CD4-positive, CD25-positive, alpha-beta regulatory T cell (primary cell): ENCODE measurements at regions not wholly inside any gene's neighbourhood (a gene's known extent, or its start where the extent isn't known, plus 50 kb on each side); places are given as distances from the start of the nearest gene placed in this dataset.

ENCODE experiments used
- ATAC-seq, 2 donors: fragments of 150-1000 bp; cut with Tn5 transposase; one replicate each; pipeline ENCODE4 v1.10.0; 2021; ENCODE audit warnings: low read depth in 2 of 2, moderate number of reproducible peaks in 2 of 2, moderate library complexity in 1 of 2
- DNase-seq, 3 donors: peaks; one replicate each; pipeline versions ENCODE4 v3.0.0 to v3.0.0-alpha.2; 2012 to 2022; ENCODE audit warnings: mixed read lengths in 1 of 3
- H3K27ac ChIP-seq: one replicate; pipeline ENCODE4 v1.7.0; 2013; ENCODE audit warnings: mild to moderate bottlenecking, low read length; ENCODE audit not compliant: insufficient read depth, poor library complexity, severe bottlenecking
- H3K27me3 ChIP-seq: one replicate; pipeline ENCODE4 v1.7.0; 2013; ENCODE audit warnings: low read length; ENCODE audit not compliant: control insufficient read depth, insufficient read depth
- H3K36me3 ChIP-seq: one replicate; pipeline ENCODE4 v1.7.0; 2013; ENCODE audit warnings: mild to moderate bottlenecking, low read length, moderate library complexity; ENCODE audit not compliant: control insufficient read depth, insufficient read depth
- H3K4me1 ChIP-seq: 2 replicates; pipeline ENCODE4 v1.7.0; 2013; ENCODE audit warnings: mild to moderate bottlenecking, low read length; ENCODE audit not compliant: insufficient read depth, control insufficient read depth, poor library complexity, severe bottlenecking
- H3K4me3 ChIP-seq: one replicate; pipeline ENCODE4 v1.7.0; 2013; ENCODE audit warnings: low read depth, mild to moderate bottlenecking, low read length, moderate library complexity
- H3K9me3 ChIP-seq, 2 experiments: 1 replicate in 1 of 2; 2 replicates in 1 of 2; pipeline ENCODE4 v1.7.0; 2013; ENCODE audit warnings: low read length in 2 of 2, mild to moderate bottlenecking in 1 of 2, moderate library complexity in 1 of 2; ENCODE audit not compliant: control insufficient read depth in 2 of 2
- H3K27ac Mint-ChIP-seq, 3 donors: one replicate each; pipeline ENCODE4 v1.8.0; 2020 to 2022; ENCODE audit warnings: mild to moderate bottlenecking in 3 of 3, mixed read lengths in 3 of 3, moderate library complexity in 2 of 3
- H3K27me3 Mint-ChIP-seq: one replicate; pipeline ENCODE4 v1.8.0; 2022; ENCODE audit warnings: mild to moderate bottlenecking, mixed read lengths
- H3K36me3 Mint-ChIP-seq: one replicate; pipeline ENCODE4 v1.8.0; 2020; ENCODE audit warnings: mixed read lengths
- H3K4me1 Mint-ChIP-seq, 4 donors: one replicate each; pipeline ENCODE4 v1.8.0; 2020 to 2022; ENCODE audit warnings: mixed read lengths in 4 of 4, mild to moderate bottlenecking in 1 of 4
- H3K4me3 Mint-ChIP-seq, 4 donors: one replicate each; pipeline ENCODE4 v1.8.0; 2020 to 2022; ENCODE audit warnings: mild to moderate bottlenecking in 4 of 4, mixed read lengths in 4 of 4, moderate library complexity in 3 of 4
- H3K9me3 Mint-ChIP-seq, 7 donors: one replicate each; pipeline ENCODE4 v1.8.0; 2020 to 2022; ENCODE audit warnings: mixed read lengths in 7 of 7, mild to moderate bottlenecking in 3 of 7, moderate library complexity in 2 of 7

DNA sequence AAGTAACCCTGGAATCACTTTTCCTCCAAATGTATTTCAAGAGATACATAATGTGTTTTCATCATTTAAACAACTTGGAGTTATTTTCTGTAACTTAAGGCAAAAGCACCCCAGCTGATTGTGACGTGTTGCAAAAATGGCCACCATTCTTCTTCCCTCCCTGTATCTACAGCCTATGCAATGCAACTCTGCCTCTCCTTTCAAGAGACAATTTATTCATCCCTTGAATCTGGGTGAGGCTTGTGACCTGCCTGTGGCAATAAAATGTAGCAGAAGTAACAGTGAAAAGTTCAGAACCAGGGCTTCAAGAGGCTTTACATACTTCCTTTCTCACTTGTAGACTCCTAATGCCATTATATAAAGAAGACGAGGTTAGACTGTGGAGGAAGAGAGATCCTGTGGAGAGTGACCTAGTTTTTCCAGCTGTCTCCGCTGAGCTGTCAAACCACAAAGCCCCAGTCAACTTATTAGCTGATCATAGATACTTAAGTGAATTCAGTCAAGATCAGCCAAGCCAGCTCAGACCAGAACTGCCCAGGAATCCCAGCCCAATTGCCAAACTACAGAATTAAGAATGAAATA, 81.0 kb upstream of the KLF3 start:
- no peaks in the 10 kb centered on the region for H3K9me3 ChIP-seq
- H3K27me3 ChIP-seq = peaks cover 5% of the 10 kb centered on the region
- Mint-ChIP-seq H3K4me1 (peaks cover 7 to 19% (median 12%) of the 10 kb centered on the region in 4 donors), H3K27me3 (peaks cover 46% of the 10 kb centered on the region), H3K9me3 (peaks cover 0 to 9% (median 3%) of the 10 kb centered on the region in 7 donors), H3K4me3 (no peak overlapping the region), H3K27ac (peak overlapping the region in 1 of 3 donors; percentile 50), H3K36me3 (peaks cover 2% of the 10 kb centered on the region)
- ATAC-seq (no peak), DNase-seq (peak in 1 of 3 donors; percentile 26)
- no peak overlapping the region for H3K4me3 ChIP-seq
- H3K36me3 ChIP-seq = no peaks in the 10 kb centered on the region
- peaks cover 8% of the 10 kb centered on the region for H3K4me1 ChIP-seq
- H3K27ac ChIP-seq = no peak overlapping the region

DNA sequence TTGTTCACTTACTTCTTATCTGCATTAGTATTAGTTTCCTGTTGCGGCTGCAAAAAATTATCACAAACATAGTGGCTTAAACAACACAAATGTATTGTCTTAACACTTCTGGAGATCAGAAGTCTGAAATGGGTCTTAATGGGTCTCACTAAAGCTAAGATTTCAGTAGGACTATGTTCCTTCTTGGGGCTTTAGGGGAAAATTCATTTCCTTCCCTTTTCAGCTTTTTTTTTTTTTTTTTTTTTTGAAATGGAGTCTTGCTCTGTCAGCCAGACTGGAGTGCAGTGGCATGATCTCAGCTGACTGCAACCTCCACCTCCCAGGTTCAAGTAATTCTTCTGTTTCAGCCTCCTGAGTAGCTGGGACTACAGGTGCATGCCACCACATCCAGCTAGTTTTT, 78.1 kb upstream of the KLF3 start:
- no peak overlapping the region for H3K4me3 Mint-ChIP-seq
- Histone ChIP-seq H3K36me3 (no peaks in the 10 kb centered on the region), H3K27me3 (peaks cover 2% of the 10 kb centered on the region), H3K27ac (no peak overlapping the region), H3K4me3 (no peak overlapping the region), H3K4me1 (peaks cover 8% of the 10 kb centered on the region), H3K9me3 (no peaks in the 10 kb centered on the region)
- peaks cover 0 to 10% (median 1%) of the 10 kb centered on the region in 7 donors for H3K9me3 Mint-ChIP-seq
- peaks cover 5% of the 10 kb centered on the region for H3K36me3 Mint-ChIP-seq
- peaks cover 7 to 19% (median 12%) of the 10 kb centered on the region in 4 donors for H3K4me1 Mint-ChIP-seq
- peaks cover 39% of the 10 kb centered on the region for H3K27me3 Mint-ChIP-seq
- DNase-seq (no peak), ATAC-seq (no peak)
- H3K27ac Mint-ChIP-seq = peak overlapping the region in 1 of 3 donors; percentile 82

DNA sequence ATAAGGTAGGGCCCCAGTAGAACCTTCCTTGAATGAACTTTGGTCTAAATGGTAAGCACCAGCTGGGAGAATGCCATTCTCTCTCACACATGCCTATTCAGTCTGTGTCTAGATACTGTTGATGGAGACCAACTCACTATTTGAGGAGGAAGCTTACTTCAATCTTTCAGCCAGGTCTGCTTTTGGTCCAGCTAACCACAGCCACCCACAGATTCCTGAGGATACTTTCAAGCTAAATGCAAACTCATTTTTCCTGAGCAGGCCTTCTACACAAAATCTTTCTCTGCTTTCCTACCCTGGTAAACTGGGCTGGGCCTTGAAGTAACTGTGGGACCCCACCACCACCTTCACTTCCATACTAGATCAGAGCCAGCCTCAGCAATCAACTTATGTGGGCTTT, 76.9 kb upstream of the KLF3 start:
- DNase-seq = no peak
- H3K4me3 Mint-ChIP-seq = no peak overlapping the region
- Histone ChIP-seq H3K4me1 (peaks cover 8% of the 10 kb centered on the region), H3K27me3 (peaks cover 2% of the 10 kb centered on the region), H3K9me3 (no peaks in the 10 kb centered on the region), H3K36me3 (no peaks in the 10 kb centered on the region), H3K4me3 (no peak overlapping the region), H3K27ac (no peak overlapping the region)
- H3K4me1 Mint-ChIP-seq = peaks cover 7 to 19% (median 11%) of the 10 kb centered on the region in 4 donors
- peaks cover 31% of the 10 kb centered on the region for H3K27me3 Mint-ChIP-seq
- ATAC-seq = no peak
- peaks cover 0 to 10% (median 3%) of the 10 kb centered on the region in 7 donors for H3K9me3 Mint-ChIP-seq
- peaks cover 5% of the 10 kb centered on the region for H3K36me3 Mint-ChIP-seq
- H3K27ac Mint-ChIP-seq = no peak overlapping the region

DNA sequence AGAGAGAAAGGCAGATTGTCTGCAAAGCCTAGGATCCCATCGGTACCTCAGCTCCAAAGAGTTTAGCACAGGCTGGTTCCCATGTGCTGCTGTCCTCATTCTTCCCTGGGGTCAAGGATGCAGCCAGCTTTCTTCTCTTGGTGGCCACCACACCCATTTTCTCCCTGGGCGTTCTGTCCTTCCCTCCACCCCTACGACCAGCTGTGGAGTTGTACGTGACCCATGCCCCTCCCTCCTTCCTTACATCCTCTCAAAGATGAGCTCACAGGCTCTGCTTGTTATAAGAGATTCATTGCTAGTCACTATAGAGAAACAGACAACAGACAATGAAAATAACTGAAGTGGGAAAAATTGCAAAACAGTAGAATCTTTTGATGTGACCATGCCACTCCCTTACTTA, 74.0 kb upstream of the KLF3 start:
- H3K27ac ChIP-seq = no peak overlapping the region
- Mint-ChIP-seq H3K27ac (no peak overlapping the region), H3K36me3 (peaks cover 5% of the 10 kb centered on the region), H3K27me3 (peaks cover 17% of the 10 kb centered on the region), H3K4me1 (peaks cover 0 to 7% (median 5%) of the 10 kb centered on the region in 4 donors), H3K9me3 (peaks cover 0 to 7% (median 1%) of the 10 kb centered on the region in 7 donors), H3K4me3 (no peak overlapping the region)
- no peaks in the 10 kb centered on the region for H3K9me3 ChIP-seq
- H3K4me1 ChIP-seq = no peaks in the 10 kb centered on the region
- ATAC-seq (no peak), DNase-seq (no peak)
- H3K4me3 ChIP-seq = no peak overlapping the region
- no peaks in the 10 kb centered on the region for H3K27me3 ChIP-seq
- H3K36me3 ChIP-seq = no peaks in the 10 kb centered on the region

DNA sequence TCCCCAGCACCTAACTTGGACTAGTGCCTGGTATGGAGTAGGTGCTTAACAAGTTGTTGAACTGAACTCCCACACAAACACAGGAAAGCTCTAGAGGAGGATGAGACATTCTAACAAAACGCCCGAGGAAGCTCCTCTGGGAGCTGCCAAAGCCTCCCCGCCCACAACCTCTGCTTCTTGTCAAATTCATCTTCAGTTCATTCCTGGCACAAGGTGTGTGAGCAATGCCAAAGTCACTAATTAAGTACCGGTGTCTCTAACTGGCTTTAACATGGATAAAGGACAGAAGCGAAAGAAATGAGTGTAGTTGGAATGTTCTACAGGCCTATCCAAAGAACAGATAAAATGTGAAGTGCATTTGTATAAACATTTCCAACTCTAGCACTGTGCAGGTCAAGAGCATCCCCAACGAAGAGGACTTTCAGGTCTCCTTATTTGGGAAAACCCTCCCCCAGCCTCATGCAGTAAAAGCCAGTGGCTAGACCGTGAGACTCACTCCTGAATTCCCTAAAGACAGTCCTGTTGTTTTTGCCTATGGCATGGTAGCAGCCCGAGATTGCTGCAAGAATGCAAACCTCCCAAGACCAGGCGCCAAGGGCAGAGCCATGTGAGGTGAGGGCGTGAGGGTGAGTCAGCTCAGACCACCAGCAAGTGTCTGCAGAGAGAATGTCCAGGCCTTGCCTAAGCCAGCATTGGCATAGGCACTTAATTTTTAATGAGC, 72.2 kb upstream of the KLF3 start:
- ATAC-seq (no peak), DNase-seq (no peak)
- no peaks in the 10 kb centered on the region for H3K27me3 ChIP-seq
- Mint-ChIP-seq H3K4me1 (peaks cover 0 to 4% (median under 1%) of the 10 kb centered on the region in 4 donors), H3K27me3 (peaks cover 3% of the 10 kb centered on the region), H3K27ac (no peak overlapping the region), H3K4me3 (no peak overlapping the region), H3K9me3 (peaks cover 0 to 3% (median 0%) of the 10 kb centered on the region in 7 donors), H3K36me3 (peaks cover 5% of the 10 kb centered on the region)
- no peak overlapping the region for H3K27ac ChIP-seq
- no peak overlapping the region for H3K4me3 ChIP-seq
- no peaks in the 10 kb centered on the region for H3K36me3 ChIP-seq
- no peaks in the 10 kb centered on the region for H3K4me1 ChIP-seq
- H3K9me3 ChIP-seq = no peaks in the 10 kb centered on the region

DNA sequence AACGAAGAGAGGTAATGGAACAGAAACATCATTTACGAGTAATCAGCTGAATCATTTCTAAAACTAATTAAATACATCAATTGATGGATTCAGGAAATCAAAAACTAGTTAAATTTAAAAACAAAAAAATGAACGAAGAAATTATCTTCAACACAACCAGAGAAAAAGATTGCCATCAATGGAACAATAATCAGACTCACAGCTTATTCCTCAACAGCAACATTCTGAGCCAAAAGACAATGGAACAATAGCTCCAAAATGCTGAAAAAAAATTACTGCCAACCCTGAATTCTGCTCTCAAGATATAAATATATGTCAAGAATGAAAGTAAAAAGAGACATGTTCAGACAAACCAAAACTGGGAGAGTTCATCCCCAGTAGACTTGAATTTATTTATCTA, 65.5 kb upstream of the KLF3 start:
- DNase-seq (no peak), ATAC-seq (no peak)
- Mint-ChIP-seq H3K4me1 (peaks cover 0 to 13% (median 4%) of the 10 kb centered on the region in 4 donors), H3K27me3 (peaks cover 4% of the 10 kb centered on the region), H3K9me3 (no peaks in the 10 kb centered on the region), H3K27ac (no peak overlapping the region), H3K36me3 (peaks cover 4% of the 10 kb centered on the region), H3K4me3 (no peak overlapping the region)
- no peaks in the 10 kb centered on the region for H3K4me1 ChIP-seq
- no peaks in the 10 kb centered on the region for H3K36me3 ChIP-seq
- H3K4me3 ChIP-seq = no peak overlapping the region
- H3K27me3 ChIP-seq = no peaks in the 10 kb centered on the region
- no peak overlapping the region for H3K27ac ChIP-seq
- H3K9me3 ChIP-seq = no peaks in the 10 kb centered on the region

DNA sequence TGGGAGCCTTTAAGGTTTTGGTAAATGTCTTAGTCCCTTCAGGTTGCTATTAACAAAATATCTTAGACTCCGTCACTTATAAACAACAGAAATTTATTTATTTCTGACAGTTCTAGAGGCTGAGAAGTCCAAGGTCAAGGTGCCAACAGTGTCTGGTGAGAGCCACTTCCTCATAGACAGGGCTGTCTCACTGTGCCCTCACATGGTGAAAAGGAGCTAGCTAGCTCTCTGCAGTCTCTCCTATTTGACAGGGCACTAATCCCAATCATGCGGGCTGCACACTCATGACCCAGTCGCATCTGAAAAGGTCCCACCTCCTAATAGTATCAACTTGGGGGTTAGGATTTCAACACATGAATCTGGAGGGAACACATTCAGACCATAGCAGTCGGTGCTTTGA, 63.4 kb upstream of the KLF3 start:
- ATAC-seq = no peak
- Histone ChIP-seq H3K9me3 (no peaks in the 10 kb centered on the region), H3K36me3 (no peaks in the 10 kb centered on the region), H3K27me3 (no peaks in the 10 kb centered on the region), H3K4me1 (peaks cover 3% of the 10 kb centered on the region), H3K27ac (no peak overlapping the region), H3K4me3 (no peak overlapping the region)
- H3K4me1 Mint-ChIP-seq = peaks cover 5 to 29% (median 10%) of the 10 kb centered on the region in 4 donors
- H3K9me3 Mint-ChIP-seq = peaks cover 0 to 3% (median 0%) of the 10 kb centered on the region in 7 donors
- no peak overlapping the region for H3K4me3 Mint-ChIP-seq
- peaks cover 4% of the 10 kb centered on the region for H3K36me3 Mint-ChIP-seq
- peaks cover 8% of the 10 kb centered on the region for H3K27me3 Mint-ChIP-seq
- H3K27ac Mint-ChIP-seq = peak overlapping the region in 2 of 3 donors; percentile 7 to 37
- peak in 1 of 3 donors; percentile 34 for DNase-seq
